G401 (cell line): ENCODE measurements at regions not wholly inside any gene's neighbourhood (a gene's known extent, or its start where the extent isn't known, plus 50 kb on each side); places are given as distances from the start of the nearest gene placed in this dataset.
"Not testable (repeated sequence)": the region's sequence is repeated elsewhere in the genome, so short reads cannot be mapped to it uniquely, and the experiment has no call there.

Experiments used
- DNase-seq: peaks from one replicate; pipeline ENCODE4 v3.0.0-alpha.2; 2015; ENCODE audit warnings: low spot score
- in situ Hi-C: cut with HindIII; loops from 2 replicates; pipeline ENCODE4 v1.10.0; 2016; ENCODE audit warnings: low sequenced_read_pairs, mixed read lengths

DNA sequence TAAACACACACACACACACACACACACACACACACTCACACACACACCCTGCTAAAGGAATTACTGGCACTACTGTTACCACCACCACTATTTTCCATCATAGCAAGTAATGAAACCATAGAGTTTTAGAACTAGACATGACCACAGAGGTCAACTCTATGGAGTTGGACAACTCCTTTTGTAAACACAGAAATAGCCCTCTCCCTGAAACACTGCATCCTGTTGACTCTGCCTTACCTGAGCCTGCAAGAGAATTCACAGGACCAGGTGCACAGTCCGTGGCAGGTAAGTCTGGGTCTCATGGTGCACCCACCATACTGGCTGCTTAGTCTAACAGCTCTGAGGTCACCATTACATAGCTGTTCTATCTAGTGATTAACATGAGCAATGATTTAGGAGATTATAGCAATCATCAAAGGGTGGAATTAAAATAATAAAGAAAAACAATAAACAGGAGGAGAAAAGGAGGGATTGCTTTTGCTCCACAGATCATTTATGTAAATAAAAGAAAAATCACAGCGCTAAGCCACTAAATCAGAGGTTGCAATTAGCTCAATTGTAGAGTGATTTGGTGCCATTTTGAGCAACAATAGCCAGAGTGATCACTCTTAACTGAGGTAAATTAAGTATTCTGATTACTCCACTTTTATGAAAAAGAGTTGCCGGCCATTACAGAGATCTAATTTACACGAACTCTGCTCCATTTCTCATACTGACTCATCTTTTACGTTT is 340.0 kb upstream of the RASGEF1B start:
- no peak for DNase-seq
- in situ Hi-C loops: no loop called here

GRCh38 chr4:81808011-81808672 is 336.4 kb upstream of the RASGEF1B start:
- DNase-seq: peak; percentile 99
- in situ Hi-C loops: no loop called here

DNA sequence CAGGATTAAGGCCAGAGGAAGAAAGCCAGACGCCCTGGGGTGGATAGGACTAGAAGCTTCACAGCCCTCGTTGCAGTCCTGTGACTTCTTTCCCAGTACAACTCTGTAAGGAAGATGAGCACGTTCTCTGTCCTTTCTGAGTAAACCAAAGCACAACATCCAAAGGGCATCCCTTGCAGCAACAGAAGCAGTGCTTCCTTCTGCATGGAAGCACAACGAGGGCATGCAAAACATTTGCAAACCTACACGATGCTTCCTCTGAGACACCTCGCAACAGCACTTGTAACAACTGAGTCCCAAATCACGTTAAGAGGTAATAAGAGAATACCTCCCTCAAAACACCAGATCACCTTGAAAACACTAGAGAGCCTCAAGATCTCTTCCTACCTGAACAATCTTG is 335.7 kb upstream of the RASGEF1B start:
- DNase-seq: peak; percentile 67
- in situ Hi-C loops: no loop called here

DNA sequence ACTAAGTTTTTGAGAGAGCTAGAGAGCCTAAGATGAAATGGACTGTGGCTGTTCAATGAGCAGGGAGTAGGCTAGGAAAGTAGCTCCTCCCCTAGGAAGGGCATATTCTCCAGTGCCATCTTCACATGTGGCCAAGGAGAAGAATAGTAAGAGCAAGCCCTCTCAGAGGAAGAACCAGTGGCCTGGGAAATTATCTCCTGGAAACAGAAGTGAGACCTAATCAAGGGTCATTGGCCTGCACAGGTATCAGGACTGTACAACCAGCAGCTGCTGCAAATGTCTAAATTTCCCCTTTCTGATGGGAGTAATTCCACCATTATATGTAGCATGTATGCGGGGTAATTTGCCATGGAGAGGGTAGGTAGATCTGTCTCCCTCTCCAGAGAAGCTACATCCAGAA is 334.8 kb upstream of the RASGEF1B start:
- no peak for DNase-seq

DNA sequence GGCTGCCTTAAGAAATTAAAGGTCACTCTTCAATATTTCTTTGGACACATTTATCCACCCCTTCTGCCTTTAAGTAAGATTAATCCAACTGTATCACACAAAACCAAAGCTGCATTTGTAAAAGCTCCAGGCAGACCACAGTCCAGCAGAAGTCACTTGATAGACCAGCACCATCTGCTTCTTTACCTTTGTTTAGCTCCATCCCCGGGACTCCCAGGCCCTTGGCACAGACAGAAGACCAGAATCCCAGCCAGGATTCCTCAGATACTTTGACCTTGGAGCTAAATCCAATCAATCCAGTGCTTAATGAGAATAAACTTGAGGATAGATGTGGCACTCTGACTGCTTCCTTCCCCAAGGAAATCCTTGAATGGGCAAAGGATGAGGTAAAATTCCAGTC is 333.1 kb upstream of the RASGEF1B start:
- in situ Hi-C loops: no loop called here
- peak; percentile 79 for DNase-seq

More for the DNA sequence above, 334.8 kb upstream of the RASGEF1B start:
- in situ Hi-C loops: no loop called here

DNA sequence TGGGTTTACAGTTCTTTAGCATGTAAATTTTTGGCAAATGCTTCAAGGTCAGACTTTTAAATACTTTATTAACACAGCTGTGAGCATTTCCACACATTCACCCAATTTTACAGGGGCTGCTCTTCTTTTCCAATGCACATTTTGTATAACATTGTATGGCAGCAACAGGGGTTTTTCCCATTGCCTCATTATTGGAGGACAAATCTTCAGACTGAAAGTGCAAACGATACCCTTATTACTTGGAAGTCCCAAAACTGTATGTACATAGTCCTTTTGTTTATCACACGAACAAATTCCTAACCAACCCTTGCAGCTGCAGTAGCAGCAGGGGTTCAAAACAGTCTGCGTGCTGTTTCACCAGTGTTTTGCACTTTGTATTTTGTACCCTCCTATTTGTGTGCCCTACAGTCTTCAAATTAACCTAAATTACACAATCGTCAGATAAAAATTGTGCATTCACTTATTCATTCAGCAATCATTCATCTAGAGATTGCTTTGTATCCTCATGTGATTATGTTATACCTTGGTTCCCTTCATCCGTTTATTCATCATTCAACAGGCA is 330.7 kb upstream of the RASGEF1B start:
- in situ Hi-C loops: no loop called here
- no peak for DNase-seq

DNA sequence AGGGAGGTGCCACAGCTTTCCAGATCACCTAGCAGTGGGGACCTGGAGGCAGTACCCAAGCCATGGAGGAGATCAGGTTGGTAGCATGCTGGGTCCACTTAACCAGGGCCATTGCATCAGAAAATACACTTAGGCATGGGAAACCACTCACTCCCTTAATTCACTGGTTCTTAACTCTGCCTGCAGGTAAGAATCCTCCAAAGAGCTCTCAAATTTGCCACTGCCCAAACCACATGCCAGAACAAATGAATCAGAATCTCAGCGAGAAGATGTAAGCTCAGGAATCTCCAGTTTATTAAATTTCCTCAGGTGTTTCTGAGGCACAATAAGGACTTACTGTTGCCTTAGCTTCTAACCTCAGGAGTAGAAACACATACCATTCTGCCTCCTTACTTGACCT is 327.7 kb upstream of the RASGEF1B start:
- in situ Hi-C loops: no loop called here

DNA sequence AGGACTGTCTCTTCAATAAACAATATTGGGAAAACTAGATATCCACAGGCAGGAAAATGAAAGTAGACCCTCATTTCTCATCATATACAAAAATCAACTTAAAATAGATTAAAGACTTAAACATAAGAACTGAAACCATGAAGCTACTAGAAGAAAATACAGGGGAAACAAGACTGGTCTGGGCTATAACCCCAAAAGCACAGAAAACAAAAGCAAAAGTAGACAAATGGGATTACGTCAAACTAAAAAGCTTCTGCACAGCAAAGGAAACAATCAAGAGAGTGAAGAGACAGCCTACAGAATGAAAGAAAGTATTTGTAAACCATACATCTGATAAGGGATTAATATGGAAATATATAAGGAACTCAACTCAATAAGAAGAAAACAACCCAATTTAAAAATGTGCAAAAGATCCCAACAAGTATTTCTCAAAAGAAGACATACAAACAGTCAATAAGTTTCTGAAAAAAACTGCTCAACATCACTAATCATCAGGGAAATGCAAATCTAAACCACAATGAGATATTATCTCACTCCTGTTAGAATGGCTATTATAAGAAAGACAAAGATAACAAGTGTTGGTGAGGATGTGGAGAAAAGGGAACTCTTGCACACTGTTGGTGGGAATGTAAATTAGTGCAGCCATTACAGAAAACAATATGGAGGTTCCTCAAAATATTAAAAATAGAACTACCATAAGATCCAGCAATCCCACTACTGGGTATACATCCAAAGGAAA is 325.3 kb upstream of the RASGEF1B start:
- in situ Hi-C loops: no loop called here
- DNase-seq: no peak

More for the DNA sequence above, 327.7 kb upstream of the RASGEF1B start:
- DNase-seq: no peak

DNA sequence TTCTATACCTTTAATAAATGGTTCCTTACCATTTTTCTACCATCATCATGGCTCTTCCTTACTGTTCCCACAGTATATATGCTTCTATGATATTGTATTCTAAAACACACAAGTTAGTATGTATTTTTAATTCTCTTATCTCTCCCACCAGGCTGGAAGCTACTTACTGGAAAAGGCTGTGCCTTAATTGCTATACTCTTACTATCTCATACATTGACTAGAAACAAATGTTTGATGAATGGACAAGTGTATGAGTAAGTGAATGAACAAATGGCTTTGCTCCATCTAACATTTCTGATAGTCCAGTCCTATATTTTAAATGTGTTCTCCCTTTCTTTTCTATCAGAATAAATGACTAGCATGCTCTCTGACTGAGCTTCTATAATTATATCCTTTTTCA is 320.8 kb upstream of the RASGEF1B start:
- no peak for DNase-seq
- in situ Hi-C loops: no loop called here

DNA sequence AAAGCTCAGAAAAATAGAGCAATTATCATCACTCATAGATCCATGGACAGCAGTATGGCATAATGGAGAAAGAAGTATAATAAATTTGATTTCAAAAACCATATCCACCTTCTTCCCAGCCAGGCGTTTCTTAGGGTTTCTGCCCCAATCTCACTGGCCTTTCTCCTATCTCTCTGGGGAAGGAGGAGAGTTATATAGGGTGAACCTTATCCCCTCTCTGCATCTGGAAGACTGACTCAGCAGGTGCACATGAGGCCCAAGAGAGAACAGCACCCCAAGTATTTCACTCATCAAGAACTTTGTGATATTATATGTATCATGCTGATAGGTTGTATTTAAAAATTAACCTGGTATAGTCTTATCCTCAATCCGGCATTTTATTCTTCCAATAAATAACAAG is 318.8 kb upstream of the RASGEF1B start:
- in situ Hi-C loops: no loop called here
- no peak for DNase-seq

GRCh38 chr4:81789741-81790399 is 318.2 kb upstream of the RASGEF1B start:
- no peak for DNase-seq
- in situ Hi-C loops: no loop called here

GRCh38 chr4:81789158-81789557 is 317.5 kb upstream of the RASGEF1B start:
- no peak for DNase-seq
- in situ Hi-C loops: no loop called here

DNA sequence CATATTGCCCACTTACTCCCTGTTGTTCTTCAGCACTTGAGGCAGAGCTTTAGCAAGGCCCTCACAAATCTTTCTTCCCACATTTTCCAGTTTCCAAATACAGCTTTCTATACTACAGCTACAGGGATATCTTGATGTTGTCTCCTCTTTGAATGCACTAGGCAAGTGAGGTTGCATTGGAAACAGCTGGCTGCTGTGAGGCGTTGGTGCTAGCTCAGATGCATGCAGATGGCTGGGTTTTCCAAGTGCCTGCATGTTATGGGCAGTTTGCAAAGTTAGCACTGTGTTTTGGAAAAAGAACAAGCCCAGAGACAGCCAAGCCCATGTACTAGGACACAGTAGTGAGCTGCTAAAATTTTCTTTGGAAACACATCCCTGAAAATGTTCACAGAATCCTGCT is 315.1 kb upstream of the RASGEF1B start:
- no peak for DNase-seq
- in situ Hi-C loops: no loop called here

DNA sequence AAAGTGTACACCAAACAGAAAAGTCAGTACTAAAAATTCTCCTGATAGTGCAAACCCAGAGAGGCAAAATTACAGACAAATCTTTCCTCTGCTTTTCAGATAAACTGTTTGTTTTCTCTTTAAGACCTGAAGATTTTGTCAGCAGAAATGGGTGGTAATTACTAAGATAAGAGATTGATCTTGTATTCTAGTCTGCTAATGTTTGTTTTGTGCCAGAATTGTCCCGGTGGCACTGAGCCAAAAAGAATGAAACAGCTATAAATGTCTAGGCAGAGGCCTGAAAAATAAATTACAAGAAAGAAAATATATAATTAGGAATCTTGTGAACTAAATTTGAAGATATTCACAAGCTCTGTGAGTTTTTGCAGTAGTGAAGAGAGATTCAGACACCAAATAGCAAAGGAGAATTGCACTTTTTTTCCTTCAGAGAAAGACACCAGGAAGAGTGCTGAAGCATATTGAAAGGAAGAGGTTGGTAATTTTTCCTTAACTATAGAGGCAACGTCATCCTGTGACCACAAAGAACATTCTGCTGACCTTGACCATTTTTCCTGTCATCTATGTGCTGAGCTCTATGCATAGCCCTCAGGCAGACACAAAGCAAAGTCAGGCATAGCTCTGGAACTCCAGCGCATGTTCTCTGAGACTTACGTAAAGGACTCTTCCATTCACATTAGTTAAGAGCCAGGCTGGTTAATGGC is 314.5 kb upstream of the RASGEF1B start:
- DNase-seq: peak; percentile 22
- in situ Hi-C loops: no loop called here

DNA sequence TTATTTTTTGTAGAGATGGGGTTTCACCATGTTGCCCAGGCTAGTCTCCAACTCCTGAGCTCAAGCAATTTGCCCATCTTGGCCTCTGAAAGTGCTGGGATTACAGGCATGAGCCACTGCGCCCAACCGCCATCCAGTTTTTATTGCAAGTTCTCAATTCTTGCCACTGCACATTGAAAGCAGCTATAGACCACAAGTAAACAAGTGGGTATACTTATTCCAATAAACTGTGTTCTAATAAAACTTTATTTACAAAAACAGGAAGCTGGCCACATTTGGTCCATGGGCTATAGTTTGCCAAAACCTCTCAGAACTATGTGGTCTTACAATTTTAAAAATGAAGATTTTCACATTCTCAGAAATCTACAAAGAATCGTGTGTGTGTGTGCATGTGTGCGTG is 313.6 kb upstream of the RASGEF1B start:
- in situ Hi-C loops: no loop called here
- no peak for DNase-seq

DNA sequence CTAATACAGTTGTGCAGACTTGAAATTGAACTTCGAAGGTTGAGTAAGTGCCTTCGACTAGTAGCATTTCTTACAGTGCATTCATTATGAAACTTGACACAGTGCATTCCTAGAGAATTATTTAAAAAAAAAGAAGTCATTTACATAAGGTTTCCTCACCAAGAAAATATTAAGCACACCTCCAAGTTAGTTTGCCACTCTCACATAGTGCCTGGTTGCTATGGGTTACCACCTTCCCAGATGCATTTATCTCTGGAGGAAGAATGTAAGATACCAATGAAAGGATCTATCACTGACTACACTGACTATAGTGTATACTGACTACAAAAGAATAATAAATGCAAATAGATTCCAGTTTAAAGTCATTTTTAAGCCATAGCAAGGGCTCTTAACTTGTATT is 311.9 kb upstream of the RASGEF1B start:
- in situ Hi-C loops: no loop called here
- no peak for DNase-seq

GRCh38 chr4:81781799-81782198 is 310.1 kb upstream of the RASGEF1B start:
- in situ Hi-C loops: no loop called here
- no peak for DNase-seq

GRCh38 chr4:81777718-81778117 is 306.0 kb upstream of the RASGEF1B start:
- in situ Hi-C loops: not testable (repeated sequence)

GRCh38 chr4:81776794-81777193 is 305.1 kb upstream of the RASGEF1B start:
- in situ Hi-C loops: no loop called here

More at GRCh38 chr4:81777718-81778117, 306.0 kb upstream of the RASGEF1B start:
- DNase-seq: not testable (repeated sequence)

More at GRCh38 chr4:81776794-81777193, 305.1 kb upstream of the RASGEF1B start:
- no peak for DNase-seq
